Kidney (tissue), 13 donors: ENCODE measurements at regions not wholly inside any gene's neighbourhood (a gene's known extent, or its start where the extent isn't known, plus 50 kb on each side); places are given as distances from the start of the nearest gene placed in this dataset.
A peak's percentile ranks its signal among the peaks of the same experiment; 100 is the strongest.

Experiments
- DNase-seq, 5 donors: peaks; one replicate each; pipeline ENCODE4 v3.0.0-alpha.2; 2013 to 2020
- FAIRE-seq: peaks from 2 replicates; lab custom pipeline; 2012; peaks lifted over from hg19 to GRCh38; lab: Jason Lieb, UNC
- H3K27ac ChIP-seq, 2 donors: one replicate each; pipeline ENCODE4 v1.7.0; 2013; ENCODE audit warnings: low read depth in 2 of 2, low read length in 2 of 2, inconsistent platforms in 1 of 2
- H3K27me3 ChIP-seq: one replicate; pipeline ENCODE4 v1.7.1; 2013; ENCODE audit warnings: low read length, inconsistent platforms; ENCODE audit not compliant: control insufficient read depth, insufficient read depth
- H3K36me3 ChIP-seq, 3 donors: one replicate each; pipeline versions ENCODE4 v1.7.0 to v1.7.1; 2013; ENCODE audit warnings: low read length in 3 of 3, control low read depth in 1 of 3, inconsistent platforms in 1 of 3; ENCODE audit not compliant: insufficient read depth in 3 of 3, control insufficient read depth in 2 of 3
- H3K4me1 ChIP-seq, 3 donors: one replicate each; pipeline versions ENCODE4 v1.7.0 to v1.7.1; 2013; ENCODE audit warnings: low read length in 3 of 3, inconsistent platforms in 1 of 3, low read depth in 1 of 3; ENCODE audit not compliant: control insufficient read depth in 2 of 3, insufficient read depth in 2 of 3
- H3K4me3 ChIP-seq, 3 donors: one replicate each; pipeline versions ENCODE4 v1.7.0 to v1.8.1; 2013; ENCODE audit warnings: low read length in 3 of 3, control low read depth in 1 of 3, inconsistent platforms in 1 of 3
- H3K9ac ChIP-seq, 3 donors: one replicate each; pipeline versions ENCODE4 v1.7.0 to v1.7.1; 2013; ENCODE audit warnings: low read length in 3 of 3, control low read depth in 1 of 3, inconsistent platforms in 1 of 3
- H3K9me3 ChIP-seq, 3 donors: one replicate each; pipeline versions ENCODE4 v1.7.0 to v1.7.1; 2013; ENCODE audit warnings: low read length in 3 of 3, control low read depth in 1 of 3, inconsistent platforms in 1 of 3; ENCODE audit not compliant: control insufficient read depth in 2 of 3, insufficient read depth in 1 of 3
- intact Hi-C: fragments of 100-400 bp; cut with DNase I; formaldehyde crosslinking; loops from one replicate; pipeline ENCODE4 v1.11.1; 2022
- TF ChIP-seq, protein P1 (sequence below): IDR thresholded peaks from 3 replicates; pipeline ENCODE4 v1.5.1; 2012; ENCODE audit warnings: mild to moderate bottlenecking, moderate library complexity, borderline replicate concordance; ENCODE audit not compliant: insufficient read depth; ENCODE audit errors: extremely low read depth
- donor health status: control.
- donor health status: control.
- donor health status: control.
- donor health status: control.
- donor health status: control.
- donor health status: DM: yes; HTN: yes; CAD: no.
- donor health status: Normal renal cell carcinoma (clear cell type).

GRCh38 chr15:39125904-39126303 is 455.0 kb upstream of the THBS1 start:
- DNase-seq (peak in 2 of 5 donors; percentile 35 to 51), FAIRE-seq (no peak)
- H3K27ac ChIP-seq = no peak overlapping the region
- intact Hi-C loops = no loop called here
- H3K4me1 ChIP-seq = peaks cover 0 to 14% (median 3%) of the 10 kb centered on the region in 3 donors
- H3K9ac ChIP-seq = no peak overlapping the region
- H3K36me3 ChIP-seq = no peaks in the 10 kb centered on the region
- TF ChIP-seq, protein P1, sequence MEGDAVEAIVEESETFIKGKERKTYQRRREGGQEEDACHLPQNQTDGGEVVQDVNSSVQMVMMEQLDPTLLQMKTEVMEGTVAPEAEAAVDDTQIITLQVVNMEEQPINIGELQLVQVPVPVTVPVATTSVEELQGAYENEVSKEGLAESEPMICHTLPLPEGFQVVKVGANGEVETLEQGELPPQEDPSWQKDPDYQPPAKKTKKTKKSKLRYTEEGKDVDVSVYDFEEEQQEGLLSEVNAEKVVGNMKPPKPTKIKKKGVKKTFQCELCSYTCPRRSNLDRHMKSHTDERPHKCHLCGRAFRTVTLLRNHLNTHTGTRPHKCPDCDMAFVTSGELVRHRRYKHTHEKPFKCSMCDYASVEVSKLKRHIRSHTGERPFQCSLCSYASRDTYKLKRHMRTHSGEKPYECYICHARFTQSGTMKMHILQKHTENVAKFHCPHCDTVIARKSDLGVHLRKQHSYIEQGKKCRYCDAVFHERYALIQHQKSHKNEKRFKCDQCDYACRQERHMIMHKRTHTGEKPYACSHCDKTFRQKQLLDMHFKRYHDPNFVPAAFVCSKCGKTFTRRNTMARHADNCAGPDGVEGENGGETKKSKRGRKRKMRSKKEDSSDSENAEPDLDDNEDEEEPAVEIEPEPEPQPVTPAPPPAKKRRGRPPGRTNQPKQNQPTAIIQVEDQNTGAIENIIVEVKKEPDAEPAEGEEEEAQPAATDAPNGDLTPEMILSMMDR = peak; percentile 63
- no peaks in the 10 kb centered on the region for H3K9me3 ChIP-seq
- no peaks in the 10 kb centered on the region for H3K27me3 ChIP-seq
- H3K4me3 ChIP-seq = no peak overlapping the region

DNA sequence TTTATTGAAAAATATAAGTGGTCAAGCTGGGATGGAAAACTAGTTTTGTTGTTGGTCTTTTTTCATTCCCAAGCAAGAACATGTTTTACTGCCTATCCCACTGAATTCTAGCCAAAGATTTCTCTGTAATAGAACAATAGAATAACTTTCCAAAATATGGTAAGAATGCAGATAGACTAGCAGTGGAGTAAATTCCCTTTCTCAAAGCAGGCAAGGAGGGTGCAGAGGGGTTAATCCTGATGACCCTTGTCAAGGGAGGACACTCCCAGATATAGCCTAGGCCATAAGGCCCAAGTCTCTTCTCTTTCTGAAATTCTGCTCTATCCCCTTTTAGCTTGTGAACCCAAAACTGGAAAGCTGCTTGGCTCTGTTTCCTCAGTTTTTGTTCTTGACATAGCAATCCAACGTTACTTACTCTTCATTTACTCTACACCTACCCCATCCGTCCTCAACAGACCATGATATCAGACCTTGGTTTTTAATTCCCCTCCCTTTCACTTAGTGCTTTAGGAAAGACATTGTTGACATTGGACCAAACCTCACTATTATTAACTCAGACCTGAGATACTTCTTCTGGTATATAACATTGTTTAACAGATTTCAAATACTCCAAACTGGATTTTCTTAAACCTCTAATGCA is 453.6 kb upstream of the THBS1 start:
- H3K4me3 ChIP-seq = no peak overlapping the region
- TF ChIP-seq, protein P1 = no peak
- H3K4me1 ChIP-seq = peaks cover 0 to 14% (median 3%) of the 10 kb centered on the region in 3 donors
- peak overlapping the region in 1 of 2 donors; percentile 23 for H3K27ac ChIP-seq
- no peaks in the 10 kb centered on the region for H3K9me3 ChIP-seq
- DNase-seq (no peak), FAIRE-seq (no peak)
- H3K36me3 ChIP-seq = no peaks in the 10 kb centered on the region
- no peak overlapping the region for H3K9ac ChIP-seq
- intact Hi-C loops = no loop called here
- no peaks in the 10 kb centered on the region for H3K27me3 ChIP-seq

DNA sequence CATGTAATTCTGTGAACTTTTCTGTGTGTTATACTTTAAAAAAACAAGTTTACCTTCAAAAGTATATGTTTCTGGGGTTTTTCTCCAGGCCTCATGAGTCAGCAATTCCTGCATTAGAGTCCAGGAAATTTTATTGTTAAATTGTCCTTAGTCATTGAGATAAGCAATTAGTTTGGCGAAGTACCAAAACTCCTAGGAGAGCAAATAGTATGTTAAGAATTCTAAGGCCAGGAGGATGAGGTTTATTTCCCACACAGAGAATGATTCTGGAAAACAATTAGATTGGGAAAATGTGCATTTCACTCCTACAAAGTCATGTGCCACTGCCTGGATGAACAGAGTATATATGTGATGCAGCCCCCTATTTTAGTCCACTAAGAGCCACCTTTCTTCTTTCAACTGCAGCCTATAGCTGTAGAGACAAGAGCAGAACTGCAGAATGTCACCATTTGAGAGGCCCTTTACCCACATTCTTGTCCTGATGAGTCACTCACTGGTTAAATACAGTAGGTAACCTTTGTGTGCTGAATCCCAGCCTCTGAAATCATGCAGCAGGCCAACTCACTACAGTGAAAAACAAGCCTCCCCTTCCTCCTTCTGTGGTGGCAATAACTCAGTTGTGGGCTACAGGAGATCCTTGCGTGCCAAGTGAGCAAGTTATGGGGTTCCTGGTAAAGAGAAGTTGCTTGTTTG is 452.8 kb upstream of the THBS1 start:
- Histone ChIP-seq H3K27ac (no peak overlapping the region), H3K27me3 (no peaks in the 10 kb centered on the region), H3K36me3 (no peaks in the 10 kb centered on the region), H3K4me1 (peaks cover 0 to 14% (median 3%) of the 10 kb centered on the region in 3 donors), H3K9me3 (no peaks in the 10 kb centered on the region), H3K9ac (no peak overlapping the region), H3K4me3 (no peak overlapping the region)
- TF ChIP-seq, protein P1 = no peak
- DNase-seq (peak in 2 of 5 donors; percentile 34 to 74), FAIRE-seq (no peak)
- intact Hi-C loops = no loop called here
